GM03348 (cell line): ENCODE measurements at regions not wholly inside any gene's neighbourhood (a gene's known extent, or its start where the extent isn't known, plus 50 kb on each side); places are given as distances from the start of the nearest gene placed in this dataset.

Source experiments
- DNase-seq: peaks from one replicate; pipeline ENCODE4 v3.0.0; 2012; ENCODE audit warnings: low spot score

DNA sequence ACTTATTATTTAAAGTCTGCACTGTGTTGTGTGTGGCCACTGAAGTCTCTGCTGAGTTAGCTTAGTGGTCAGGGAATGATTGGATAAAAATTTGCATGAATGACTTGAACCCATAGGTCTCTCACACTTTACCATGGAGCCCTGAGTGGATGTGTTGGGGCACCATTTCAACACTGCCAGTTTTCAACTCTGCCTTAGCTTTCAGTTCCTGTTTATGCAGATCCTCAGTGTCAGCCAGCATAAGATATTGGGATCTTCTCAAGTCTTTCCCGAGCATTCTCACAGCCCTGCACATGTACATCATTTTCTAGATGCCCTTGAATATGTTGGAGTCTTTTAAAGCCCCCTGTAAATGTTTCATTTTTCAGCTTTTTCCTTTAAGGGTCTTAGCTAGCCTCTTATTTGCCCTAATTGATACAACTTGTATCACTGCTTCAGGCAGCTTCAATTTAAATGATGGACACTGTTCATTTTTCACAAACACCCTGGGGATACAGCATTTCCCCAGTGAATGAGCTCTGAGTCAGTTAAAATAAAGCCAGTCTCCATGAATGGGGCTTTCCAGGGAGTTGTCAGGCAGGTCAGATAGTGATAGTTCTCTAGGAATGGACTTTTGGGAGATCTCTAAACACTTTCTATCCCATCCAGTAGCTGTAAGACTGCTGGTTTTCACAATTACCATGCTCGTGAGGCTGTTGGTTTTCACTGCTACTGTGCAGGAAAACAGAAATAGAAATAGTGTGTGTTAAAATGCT is 211.9 kb upstream of the PAPPA start:
- DNase-seq, result no peak

DNA sequence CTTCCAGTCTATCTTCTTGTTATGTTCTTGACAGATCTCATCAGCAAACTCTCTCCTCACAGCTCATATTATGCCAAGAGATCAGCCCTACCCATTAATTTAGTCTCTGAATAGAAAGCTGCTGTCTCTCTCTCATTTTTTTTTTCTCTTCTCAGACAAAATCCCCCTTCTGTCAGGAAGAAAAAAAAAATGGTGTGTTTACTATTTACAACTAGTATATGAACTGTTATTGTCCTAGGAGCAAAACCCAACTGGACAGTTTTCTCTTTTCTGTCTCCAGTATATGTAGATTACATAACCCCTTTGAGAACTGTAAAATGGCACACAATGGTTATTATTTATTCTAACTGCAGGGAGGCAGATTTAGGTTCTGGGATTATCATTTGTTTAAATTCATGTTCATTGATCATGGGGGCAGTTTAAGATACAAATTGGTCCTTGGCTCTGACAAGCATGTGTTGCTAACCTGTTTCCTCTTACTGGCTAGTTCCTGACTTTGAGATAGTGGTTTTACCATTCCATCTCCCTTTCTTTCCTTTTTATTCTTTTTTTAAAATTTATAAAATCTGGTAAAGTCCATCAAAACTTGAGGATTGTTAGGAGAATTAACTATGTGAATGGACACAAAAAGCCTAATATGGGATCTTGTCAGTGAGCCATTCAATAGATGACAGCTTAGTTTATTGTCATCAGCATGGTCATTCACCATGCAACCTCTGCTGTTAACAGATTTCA is 210.0 kb upstream of the PAPPA start:
- DNase-seq, result no peak

DNA sequence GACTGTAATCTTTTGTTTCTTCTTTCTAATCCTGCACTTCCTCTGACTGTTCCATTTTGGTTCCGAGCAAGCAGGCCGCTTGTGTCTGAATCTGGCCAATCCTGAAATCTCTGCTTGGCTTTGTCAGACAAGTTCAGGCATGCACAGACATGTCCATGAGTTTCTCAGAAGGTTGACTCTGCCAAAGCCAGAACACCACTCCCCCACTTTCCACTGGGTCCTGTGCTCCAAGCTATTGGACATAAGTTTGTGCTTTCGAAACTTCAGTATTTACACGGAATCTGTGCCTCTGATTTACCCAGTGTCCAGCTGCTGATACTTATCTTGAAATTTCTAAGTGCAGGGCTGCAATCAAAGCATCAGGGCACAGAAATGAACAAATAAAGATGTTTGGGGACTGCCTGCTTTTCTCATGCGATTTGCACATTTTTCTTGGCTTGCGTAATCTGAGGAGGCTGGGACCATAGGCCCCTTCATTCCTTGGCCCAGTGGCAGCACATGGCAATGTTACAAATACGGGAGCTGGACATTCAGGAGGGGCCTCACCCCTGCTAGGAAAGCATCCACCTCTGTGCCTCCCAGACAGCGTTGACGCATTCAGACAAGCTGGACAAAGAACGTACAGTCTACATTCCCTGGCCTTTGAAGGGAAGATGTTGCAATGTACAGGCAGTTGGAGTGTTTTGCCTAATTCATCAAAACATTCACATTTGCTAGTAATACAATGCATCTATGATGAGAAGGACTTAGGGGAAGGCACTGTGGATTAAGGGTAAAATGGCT is 209.2 kb upstream of the PAPPA start:
- peak; percentile 87 for DNase-seq

DNA sequence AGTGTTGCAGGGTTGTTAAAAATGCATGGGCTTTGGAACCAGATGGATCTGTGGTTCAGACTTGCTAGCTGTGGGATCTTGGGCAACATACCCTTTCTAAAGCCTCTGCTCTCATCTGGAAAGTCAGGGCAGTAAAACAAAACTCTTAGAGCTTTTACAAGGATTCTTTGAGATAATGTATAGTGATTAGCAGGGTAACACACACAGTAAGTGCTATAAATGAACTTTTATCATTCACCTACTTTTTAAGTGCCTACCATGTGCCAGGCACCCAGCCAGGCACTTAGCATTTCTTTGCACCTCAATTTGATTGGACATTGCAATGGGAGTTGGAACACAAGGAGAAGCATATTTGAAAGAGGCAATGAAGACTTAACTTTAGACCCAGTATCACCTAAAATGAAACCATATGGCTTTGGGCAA is 208.6 kb upstream of the PAPPA start:
- DNase-seq, result no peak

DNA sequence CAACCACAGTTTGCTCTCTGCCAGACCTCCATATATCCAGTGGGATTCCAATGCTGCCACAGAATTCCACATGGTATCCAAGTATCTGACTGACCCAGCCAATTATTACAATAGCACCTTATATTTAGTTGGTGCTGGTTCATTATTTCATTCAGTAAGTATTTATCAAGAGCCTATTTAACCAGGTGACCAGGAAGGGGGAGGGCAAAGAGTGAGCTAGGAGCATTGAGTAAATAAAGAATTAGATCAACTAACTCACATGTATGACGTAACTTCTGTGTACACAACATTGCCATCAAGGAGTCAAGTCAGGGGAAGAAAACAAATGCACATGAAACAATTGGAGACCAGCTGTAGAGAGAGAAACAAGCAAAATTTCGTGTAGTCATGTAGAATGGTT is 207.1 kb upstream of the PAPPA start:
- DNase-seq, result no peak

DNA sequence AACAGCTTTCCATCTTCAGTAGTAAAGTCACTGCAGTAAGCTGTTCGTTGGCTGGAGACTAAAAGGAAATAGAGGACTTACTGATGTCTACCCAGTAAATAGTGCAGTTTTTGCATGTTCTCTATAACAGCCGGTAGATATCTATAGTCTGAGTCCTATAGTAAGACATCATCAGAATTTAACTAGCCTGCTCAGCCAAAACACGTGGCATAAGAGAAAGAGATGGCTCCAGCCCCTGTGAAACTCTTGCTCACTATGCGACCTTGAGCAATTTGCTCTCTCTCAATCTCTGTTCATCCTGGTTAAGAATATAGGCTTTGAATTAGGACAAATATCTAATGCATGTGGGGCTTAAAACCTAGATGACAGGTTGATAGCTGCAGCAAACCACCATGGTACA is 201.6 kb upstream of the PAPPA start:
- DNase-seq, result no peak

DNA sequence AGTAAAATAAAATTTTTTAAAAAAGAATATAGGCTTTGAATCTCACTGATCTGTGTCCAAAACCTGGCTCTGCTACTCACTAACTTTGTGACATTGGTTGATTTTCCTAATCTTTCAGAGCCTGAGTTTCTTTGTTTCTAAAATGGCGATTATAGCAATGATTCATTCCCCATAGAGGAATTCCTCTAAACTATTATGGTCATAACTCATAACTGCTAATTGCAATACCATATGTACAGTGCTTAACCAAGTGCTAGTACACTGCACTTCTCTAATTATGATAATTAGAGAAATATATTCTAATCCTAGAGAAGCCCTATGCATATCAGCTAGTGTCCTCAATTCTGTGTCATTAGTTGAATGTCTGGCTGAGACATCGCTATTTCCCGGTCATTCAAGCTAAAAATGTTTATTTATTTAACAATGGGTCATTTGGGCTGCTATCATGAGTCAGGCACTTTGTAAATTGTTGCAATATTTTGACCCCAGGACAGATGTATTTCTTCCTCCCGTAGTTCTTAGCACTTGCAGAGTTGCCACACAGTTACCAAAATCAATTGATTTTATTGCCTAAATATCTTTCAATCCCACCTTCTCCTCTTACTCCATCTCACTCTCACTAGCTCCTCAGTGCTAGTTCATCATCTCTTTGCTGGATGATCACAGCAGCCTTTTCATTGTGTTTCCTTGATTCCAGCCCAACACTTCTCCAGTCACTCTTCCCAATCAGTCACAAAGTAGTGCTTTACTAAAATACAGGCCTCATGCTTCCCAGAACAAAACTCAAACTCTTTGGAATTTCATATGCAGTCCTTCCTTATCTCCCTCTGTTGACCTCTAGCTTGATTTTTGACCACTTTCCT is 200.9 kb upstream of the PAPPA start:
- no peak for DNase-seq

DNA sequence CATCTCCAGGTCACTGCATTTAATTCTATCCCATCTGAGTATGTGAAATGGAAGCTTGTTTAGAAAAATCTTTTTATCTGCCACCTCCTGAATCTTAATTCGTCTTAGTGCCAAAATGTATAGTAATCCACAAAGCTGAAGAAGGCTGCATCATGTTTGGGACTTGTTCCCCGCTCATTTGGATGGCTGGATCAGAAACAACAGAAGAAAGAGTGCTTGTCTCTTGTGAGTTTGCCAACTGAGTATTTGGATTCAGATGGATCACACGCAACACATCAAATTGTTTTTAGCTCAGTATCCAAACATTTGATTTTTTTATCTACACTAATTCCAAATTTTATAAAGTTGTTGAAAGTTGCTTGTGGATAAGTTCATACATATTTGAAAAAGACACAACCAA is 197.2 kb upstream of the PAPPA start:
- DNase-seq, result no peak

DNA sequence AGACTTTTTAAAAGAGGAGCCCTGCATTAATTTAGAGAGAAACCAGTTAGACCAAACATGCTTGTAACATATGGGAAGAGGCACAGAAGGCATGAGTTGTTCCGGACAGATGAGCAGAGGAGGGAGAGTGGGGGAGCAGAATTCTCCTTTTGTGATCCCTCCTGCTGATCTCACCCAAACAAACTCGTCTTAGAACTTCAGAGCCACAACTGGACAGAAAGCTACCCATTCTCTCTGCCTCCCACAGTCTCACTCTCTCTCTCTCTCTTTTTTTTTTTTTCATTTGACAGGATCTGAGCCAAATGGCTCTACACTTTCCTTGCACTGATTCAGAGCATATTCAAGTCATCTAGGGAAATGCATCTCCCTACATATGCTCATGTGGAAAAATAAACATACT is 196.0 kb upstream of the PAPPA start:
- no peak for DNase-seq

DNA sequence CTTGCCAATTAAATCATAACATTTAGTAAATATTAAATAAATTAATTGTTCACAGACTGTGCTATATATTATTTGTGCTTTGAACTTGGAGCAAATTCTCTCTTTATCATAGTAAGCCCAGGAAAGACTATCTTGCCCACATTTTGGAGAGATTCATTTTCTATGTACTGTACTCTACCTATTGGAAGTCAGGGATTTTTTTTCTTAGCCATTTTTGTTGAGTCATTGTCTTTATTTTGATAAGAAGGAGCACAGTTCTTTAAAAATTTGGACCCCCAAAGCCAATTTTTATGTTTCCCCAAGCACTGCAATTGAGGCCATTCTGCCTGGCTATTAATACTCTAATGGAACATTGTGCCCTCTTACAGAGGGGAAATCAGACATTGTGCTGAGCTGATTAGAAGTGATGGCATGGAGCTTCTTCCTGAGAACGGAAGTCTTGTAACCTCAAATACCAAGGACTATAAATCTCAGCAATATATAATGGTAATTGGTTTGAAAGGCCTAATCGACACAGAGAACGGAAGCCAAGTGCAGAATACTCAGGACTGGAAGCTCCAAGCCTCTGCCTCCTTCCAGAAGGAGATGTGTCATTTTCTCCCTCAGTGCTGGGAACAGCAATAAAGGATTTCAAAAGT is 188.8 kb upstream of the PAPPA start:
- no peak for DNase-seq

DNA sequence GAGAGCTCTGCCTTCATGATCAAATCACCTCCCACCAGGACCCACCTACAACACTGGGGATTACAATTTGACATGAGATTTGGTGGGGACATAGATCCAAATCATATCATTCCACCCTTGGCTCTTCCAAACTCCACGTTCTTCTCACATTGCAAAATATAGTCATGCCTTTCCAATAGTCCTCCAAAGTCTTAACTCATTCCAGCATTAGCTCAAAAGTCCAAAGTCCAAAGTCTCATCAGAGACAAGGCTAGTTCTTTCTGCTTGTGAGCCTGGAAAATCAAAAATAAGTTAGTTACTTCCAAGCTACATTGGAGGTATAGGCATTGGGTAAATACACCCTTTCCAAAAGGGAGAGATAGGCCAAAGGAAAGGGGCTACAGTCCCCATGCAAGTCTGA is 186.9 kb upstream of the PAPPA start:
- DNase-seq, result no peak

DNA sequence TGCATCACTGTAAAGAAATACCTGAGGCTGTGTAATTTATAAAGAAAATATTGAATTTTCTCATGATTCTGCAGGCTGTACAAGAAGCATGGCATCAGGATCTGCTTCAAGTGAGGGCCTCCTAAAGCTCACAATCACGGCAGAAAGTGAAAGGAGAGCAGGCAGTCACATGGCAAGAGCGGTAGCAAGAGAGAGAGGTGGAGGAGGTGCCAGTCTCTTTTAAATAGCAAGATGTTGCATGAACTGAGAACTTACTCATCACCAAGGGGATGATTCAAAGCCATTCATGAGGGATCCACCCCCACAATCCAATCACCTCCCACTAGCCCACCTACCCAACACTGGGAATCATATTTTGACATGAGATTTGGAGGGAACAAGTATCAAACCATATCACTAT is 184.5 kb upstream of the PAPPA start:
- DNase-seq, result no peak

DNA sequence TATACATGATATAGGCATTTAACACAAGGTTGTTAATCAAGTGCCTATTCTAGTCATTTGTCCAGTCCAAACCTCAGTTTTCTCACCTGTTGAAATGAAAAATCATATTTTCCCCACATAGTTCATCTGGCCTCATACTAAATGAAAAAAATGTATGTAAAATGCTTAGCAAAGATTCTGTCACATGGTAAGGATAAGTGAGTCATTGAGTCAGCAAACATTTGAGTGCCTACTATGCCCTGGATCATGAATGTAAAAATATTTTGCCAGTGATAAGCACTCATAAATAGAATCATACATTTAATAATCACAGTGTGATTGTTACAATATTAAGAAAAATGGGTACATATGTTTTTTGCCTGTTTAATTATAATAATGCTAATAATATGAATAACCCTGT is 181.2 kb upstream of the PAPPA start:
- no peak for DNase-seq

DNA sequence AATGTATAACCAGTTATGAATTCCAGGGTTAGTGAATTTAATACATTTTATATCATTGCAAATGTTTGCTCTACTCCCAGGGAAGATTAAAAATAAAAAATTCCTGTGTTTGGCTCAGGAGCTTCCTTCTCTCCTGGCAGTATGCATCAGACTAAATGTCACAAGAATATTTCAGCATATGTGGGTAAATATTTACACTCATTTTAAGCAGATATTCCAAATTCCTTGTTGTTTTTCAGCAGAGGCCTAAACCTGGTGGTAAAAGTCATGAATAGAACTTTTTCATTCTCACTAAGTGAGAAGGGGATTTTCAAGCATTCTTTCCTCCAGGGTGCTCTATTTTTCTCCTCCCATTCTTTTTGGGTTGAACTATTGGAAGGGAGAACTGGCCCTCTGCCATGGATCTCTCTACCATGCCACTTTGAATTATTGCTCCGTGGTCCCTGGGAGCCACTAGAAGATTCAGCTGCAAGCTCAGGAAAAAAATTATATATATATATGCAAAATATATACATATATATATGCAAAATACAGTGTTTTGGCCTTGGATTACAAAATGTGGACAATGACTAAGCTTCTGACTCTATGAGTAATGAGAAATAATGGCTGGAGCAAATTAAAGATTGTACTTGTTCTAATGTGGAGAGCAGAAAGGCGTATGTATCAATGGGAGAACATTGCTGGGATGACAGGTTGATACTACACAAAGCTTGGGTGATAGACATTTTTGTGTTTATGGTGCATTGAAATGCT is 180.6 kb upstream of the PAPPA start:
- DNase-seq, result no peak

DNA sequence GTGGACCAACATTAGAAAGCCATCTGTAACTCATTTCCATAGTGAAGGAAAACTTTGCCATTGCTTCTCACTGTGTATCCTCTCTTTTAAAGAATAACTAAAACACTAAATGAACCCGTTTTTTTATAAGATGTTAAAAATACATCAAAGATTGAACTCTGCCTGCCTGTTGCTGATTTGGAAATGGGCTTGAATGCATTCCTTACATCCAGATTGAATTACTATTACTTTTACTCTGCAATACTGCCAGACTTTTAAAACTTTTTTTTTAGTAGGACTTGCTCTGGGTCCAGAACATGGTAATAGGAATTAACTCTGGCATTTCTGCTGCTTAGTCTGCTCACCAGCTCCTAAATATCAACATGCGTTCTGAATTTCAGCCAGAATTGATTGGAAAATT is 176.8 kb upstream of the PAPPA start:
- no peak for DNase-seq

DNA sequence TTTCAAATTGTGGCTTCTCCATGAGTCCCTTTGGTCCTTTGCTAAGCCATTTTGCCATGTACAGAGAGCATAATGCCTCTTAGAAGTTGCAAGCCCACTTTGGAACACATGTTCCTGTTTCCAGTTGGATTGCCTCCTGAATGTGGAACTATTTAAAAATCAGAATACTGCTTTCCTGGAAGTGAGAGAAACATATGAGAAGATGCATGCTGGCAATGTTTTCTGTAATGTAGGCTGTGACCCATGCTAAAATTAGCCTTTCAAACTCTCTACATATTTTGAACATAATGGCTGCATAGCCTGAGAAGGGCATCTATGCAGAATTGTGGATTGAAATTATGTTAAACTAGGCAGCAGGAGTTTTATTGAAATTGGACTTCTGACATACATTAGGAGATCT is 175.5 kb upstream of the PAPPA start:
- DNase-seq, result no peak

DNA sequence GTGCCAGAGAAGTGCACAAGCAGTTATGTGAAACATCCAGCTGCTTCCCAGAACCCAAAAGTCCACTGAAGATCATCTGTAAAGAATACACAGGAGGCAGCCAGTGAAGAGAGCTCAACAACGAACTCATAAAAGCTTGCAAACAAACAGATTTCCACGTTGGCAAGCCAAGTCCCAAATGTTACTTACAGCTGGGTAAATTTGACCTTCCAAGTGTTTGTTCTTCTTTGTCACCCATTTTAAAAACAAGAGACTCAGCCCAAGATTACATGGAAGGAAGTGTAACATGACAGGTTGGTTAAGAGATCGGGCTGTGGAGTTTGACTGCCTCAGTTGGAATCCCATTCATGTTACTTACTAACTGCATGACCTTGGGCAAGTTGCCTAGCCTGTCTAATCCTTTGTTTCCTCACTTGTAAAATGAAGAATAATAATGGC is 174.9 kb upstream of the PAPPA start:
- no peak for DNase-seq

DNA sequence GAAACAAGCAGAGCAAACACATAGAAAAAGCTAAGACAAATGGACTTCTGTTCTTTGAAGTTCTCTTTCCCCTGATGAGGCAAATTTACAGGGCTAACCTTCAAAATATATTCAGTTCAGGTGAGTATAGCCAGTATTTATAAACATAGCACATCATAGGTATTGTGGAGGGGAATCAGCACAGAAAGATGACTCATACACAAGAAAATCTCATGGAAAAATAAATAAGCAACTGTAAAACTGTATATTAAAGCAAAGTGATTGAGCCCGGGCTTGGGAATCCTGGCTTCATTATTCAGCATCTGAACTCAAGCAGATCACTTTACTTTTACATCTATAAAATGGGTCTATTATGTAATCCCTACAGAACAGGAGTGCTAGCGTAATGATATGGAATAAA is 173.5 kb upstream of the PAPPA start:
- DNase-seq, result no peak

DNA sequence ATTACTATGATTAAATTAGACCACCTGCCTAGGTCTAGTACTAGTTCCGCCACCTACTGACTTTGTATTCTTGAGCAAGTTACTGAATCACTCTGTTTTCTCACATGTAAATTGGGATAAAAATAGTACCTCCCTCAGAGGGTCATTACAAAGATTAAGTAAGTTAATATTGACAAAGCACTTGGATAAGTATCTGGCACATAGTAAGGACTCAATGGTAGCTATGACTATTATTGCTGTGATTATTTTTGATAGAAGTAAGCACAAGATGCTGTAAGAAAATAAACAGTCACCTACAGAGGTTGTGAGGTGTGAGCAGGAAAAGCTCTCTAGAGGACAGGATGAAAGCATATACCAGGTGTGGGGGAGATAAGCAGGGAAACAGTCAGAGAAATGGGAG is 173.1 kb upstream of the PAPPA start:
- DNase-seq, result no peak

DNA sequence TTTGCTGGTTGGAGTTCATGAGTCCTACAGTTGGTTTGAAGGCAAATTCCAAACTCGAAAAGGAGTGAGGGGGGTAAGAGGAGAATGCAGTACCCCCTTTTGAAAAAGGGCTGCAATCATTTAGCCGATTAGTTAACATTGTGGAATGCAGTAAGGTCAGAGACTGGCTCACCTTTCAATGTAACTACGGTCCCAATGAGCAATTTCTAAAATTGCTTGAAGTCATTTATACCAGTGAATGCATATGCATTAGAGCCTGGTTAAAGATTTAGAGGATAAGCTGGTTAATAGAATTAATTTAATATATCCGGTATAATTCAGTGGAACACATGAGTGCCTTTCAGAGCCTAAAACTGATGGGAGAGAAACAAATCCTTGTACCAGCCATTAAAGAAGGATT is 172.6 kb upstream of the PAPPA start:
- no peak for DNase-seq

DNA sequence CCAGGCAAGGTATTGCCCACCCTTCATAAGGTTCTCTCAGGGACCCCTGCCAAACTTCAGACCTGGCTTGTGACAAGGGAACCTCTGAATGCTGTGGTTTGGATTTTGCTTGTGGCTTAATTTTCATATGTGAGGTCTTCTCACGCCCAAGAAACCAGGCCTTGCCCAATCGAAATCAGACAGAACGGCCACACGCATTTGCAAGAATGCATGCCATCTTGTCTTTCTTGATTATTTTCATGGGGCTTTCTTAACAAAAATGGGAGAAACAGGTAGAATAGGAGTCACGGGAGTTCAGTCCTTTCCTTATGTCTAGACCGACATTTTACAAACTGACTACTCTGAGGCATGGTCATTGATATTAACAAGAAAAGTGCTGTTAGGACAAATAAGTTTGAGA is 170.2 kb upstream of the PAPPA start:
- DNase-seq, result no peak
